Astrocyte (in vitro differentiated cells and primary cell): ENCODE measurements at regions not wholly inside any gene's neighbourhood (a gene's known extent, or its start where the extent isn't known, plus 50 kb on each side); places are given as distances from the start of the nearest gene placed in this dataset.

Experiments
- DNase-seq: peaks from one replicate; pipeline ENCODE4 v3.0.0-alpha.2; 2010; ENCODE audit warnings: low read depth
- FAIRE-seq: peaks from 2 replicates; lab custom pipeline; 2011; peaks lifted over from hg19 to GRCh38; lab: Jason Lieb, UNC
- H2AFZ ChIP-seq: 2 replicates; pipeline ENCODE4 v1.6.0; 2012; ENCODE audit warnings: low read depth, low read length, inconsistent platforms
- H3K27ac ChIP-seq: 2 replicates; pipeline ENCODE4 v1.5.1; 2011; ENCODE audit warnings: low read depth, low read length, inconsistent platforms
- H3K27me3 ChIP-seq: 2 replicates; pipeline ENCODE4 v1.6.0; 2011; ENCODE audit warnings: low read length, inconsistent platforms; ENCODE audit not compliant: insufficient read depth
- H3K36me3 ChIP-seq: 2 replicates; pipeline ENCODE4 v1.5.1; 2011; ENCODE audit warnings: low read length, inconsistent platforms; ENCODE audit not compliant: insufficient read depth
- H3K4me1 ChIP-seq: 2 replicates; pipeline ENCODE4 v1.5.1; 2011; ENCODE audit warnings: low read length, inconsistent platforms; ENCODE audit not compliant: insufficient read depth
- H3K4me2 ChIP-seq: 2 replicates; pipeline ENCODE4 v1.6.0; 2012; ENCODE audit warnings: low read length, inconsistent platforms
- H3K4me3 ChIP-seq: 2 replicates; pipeline ENCODE4 v1.5.1; 2011; ENCODE audit warnings: low read depth, mild to moderate bottlenecking, low read length, inconsistent platforms; ENCODE audit not compliant: insufficient read depth
- H3K79me2 ChIP-seq: 2 replicates; pipeline ENCODE4 v1.6.0; 2012; ENCODE audit warnings: mild to moderate bottlenecking, low read length, inconsistent platforms; ENCODE audit not compliant: insufficient read depth
- H3K9ac ChIP-seq: 2 replicates; pipeline ENCODE4 v1.6.0; 2012; ENCODE audit warnings: mild to moderate bottlenecking, low read length, inconsistent platforms
- H3K9me3 ChIP-seq: 2 replicates; pipeline ENCODE4 v1.5.1; 2012; ENCODE audit warnings: low read depth, mild to moderate bottlenecking, low read length, inconsistent platforms; ENCODE audit not compliant: insufficient read depth
- H4K20me1 ChIP-seq: 2 replicates; pipeline ENCODE4 v1.6.0; 2012; ENCODE audit warnings: low read length, inconsistent platforms; ENCODE audit not compliant: insufficient read depth
- H3K27ac Mint-ChIP-seq: one replicate; pipeline ENCODE4 v1.8.0; 2021; ENCODE audit warnings: mild to moderate bottlenecking, mixed read lengths; ENCODE audit not compliant: unreplicated experiment
- H3K27me3 Mint-ChIP-seq: one replicate; pipeline ENCODE4 v1.8.0; 2021; ENCODE audit warnings: low read depth, mixed read lengths; ENCODE audit not compliant: unreplicated experiment
- H3K36me3 Mint-ChIP-seq: one replicate; pipeline ENCODE4 v1.8.0; 2021; ENCODE audit warnings: low read depth, mixed read lengths; ENCODE audit not compliant: unreplicated experiment
- H3K4me1 Mint-ChIP-seq: one replicate; pipeline ENCODE4 v1.8.0; 2021; ENCODE audit warnings: low read depth, mixed read lengths; ENCODE audit not compliant: unreplicated experiment
- H3K4me3 Mint-ChIP-seq: one replicate; pipeline ENCODE4 v1.8.0; 2021; ENCODE audit warnings: mild to moderate bottlenecking, moderate library complexity, mixed read lengths; ENCODE audit not compliant: unreplicated experiment
- H3K9me3 Mint-ChIP-seq: one replicate; pipeline ENCODE4 v1.8.0; 2021; ENCODE audit warnings: mild to moderate bottlenecking, mixed read lengths; ENCODE audit not compliant: unreplicated experiment
- CTCF ChIP-seq: IDR thresholded peaks from 2 replicates; pipeline ENCODE4 v1.5.1; 2011; ENCODE audit warnings: low read depth, mild to moderate bottlenecking, inconsistent platforms, low read length, moderate library complexity; ENCODE audit not compliant: insufficient read depth
- EZH2 ChIP-seq: IDR thresholded peaks from 2 replicates; pipeline ENCODE4 v1.6.1; 2012; ENCODE audit warnings: mild to moderate bottlenecking, low read length, inconsistent platforms; ENCODE audit not compliant: insufficient read depth

GRCh38 chr16:51553910-51554309 is 402.8 kb upstream of the SALL1 start:
- no peak for FAIRE-seq
- H3K9me3 Mint-ChIP-seq = peaks cover 2% of the 10 kb centered on the region

GRCh38 chr16:51553314-51553713 is 402.2 kb upstream of the SALL1 start:
- Histone ChIP-seq H4K20me1 (no peaks in the 10 kb centered on the region), H3K9ac (no peak overlapping the region), H2AFZ (no peak overlapping the region), H3K27me3 (peaks cover 2% of the 10 kb centered on the region), H3K4me3 (no peak overlapping the region), H3K4me1 (peaks cover 13% of the 10 kb centered on the region), H3K4me2 (no peak overlapping the region), H3K36me3 (no peaks in the 10 kb centered on the region), H3K9me3 (no peaks in the 10 kb centered on the region), H3K27ac (no peak overlapping the region), H3K79me2 (no peaks in the 10 kb centered on the region)
- FAIRE-seq (no peak), DNase-seq (no peak)
- TF ChIP-seq EZH2 = no peak
- TF ChIP-seq CTCF = no peak
- peaks cover 9% of the 10 kb centered on the region for H3K4me1 Mint-ChIP-seq
- H3K4me3 Mint-ChIP-seq = no peak overlapping the region
- H3K9me3 Mint-ChIP-seq = peaks cover 2% of the 10 kb centered on the region
- H3K27me3 Mint-ChIP-seq = peaks cover 14% of the 10 kb centered on the region
- no peaks in the 10 kb centered on the region for H3K36me3 Mint-ChIP-seq
- H3K27ac Mint-ChIP-seq = no peak overlapping the region

More at GRCh38 chr16:51553910-51554309, 402.8 kb upstream of the SALL1 start:
- H3K4me1 ChIP-seq = peaks cover 13% of the 10 kb centered on the region
- H3K4me3 Mint-ChIP-seq = no peak overlapping the region
- H3K4me1 Mint-ChIP-seq = peaks cover 9% of the 10 kb centered on the region
- H3K9ac ChIP-seq = no peak overlapping the region
- no peak overlapping the region for H2AFZ ChIP-seq
- no peaks in the 10 kb centered on the region for H3K79me2 ChIP-seq
- H3K36me3 Mint-ChIP-seq = no peaks in the 10 kb centered on the region
- H3K27me3 ChIP-seq = peaks cover 3% of the 10 kb centered on the region
- TF ChIP-seq EZH2 = no peak
- no peak for TF ChIP-seq CTCF
- H3K36me3 ChIP-seq = no peaks in the 10 kb centered on the region
- no peak overlapping the region for H3K27ac Mint-ChIP-seq
- H4K20me1 ChIP-seq = no peaks in the 10 kb centered on the region
- H3K27me3 Mint-ChIP-seq = peaks cover 15% of the 10 kb centered on the region
- H3K9me3 ChIP-seq = no peaks in the 10 kb centered on the region
- no peak overlapping the region for H3K4me2 ChIP-seq
- H3K4me3 ChIP-seq = no peak overlapping the region
- no peak for DNase-seq
- no peak overlapping the region for H3K27ac ChIP-seq

GRCh38 chr16:51550800-51551347 is 399.8 kb upstream of the SALL1 start:
- FAIRE-seq = no peak
- no peak overlapping the region for H3K27ac ChIP-seq
- H3K9ac ChIP-seq = no peak overlapping the region
- no peaks in the 10 kb centered on the region for H3K36me3 ChIP-seq
- no peaks in the 10 kb centered on the region for H4K20me1 ChIP-seq
- H3K27ac Mint-ChIP-seq = no peak overlapping the region
- H3K4me1 Mint-ChIP-seq = peaks cover 9% of the 10 kb centered on the region
- no peak for DNase-seq
- H3K9me3 Mint-ChIP-seq = peaks cover 2% of the 10 kb centered on the region
- H3K4me3 ChIP-seq = no peak overlapping the region
- H3K79me2 ChIP-seq = no peaks in the 10 kb centered on the region
- H2AFZ ChIP-seq = no peak overlapping the region
- H3K27me3 Mint-ChIP-seq = no peaks in the 10 kb centered on the region
- no peak for TF ChIP-seq EZH2
- TF ChIP-seq CTCF = no peak
- no peaks in the 10 kb centered on the region for H3K36me3 Mint-ChIP-seq
- H3K9me3 ChIP-seq = no peaks in the 10 kb centered on the region
- no peak overlapping the region for H3K4me2 ChIP-seq
- peaks cover 5% of the 10 kb centered on the region for H3K4me1 ChIP-seq
- H3K27me3 ChIP-seq = no peaks in the 10 kb centered on the region
- no peak overlapping the region for H3K4me3 Mint-ChIP-seq
